GM23248 (cell line): ENCODE measurements at regions not wholly inside any gene's neighbourhood (a gene's known extent, or its start where the extent isn't known, plus 50 kb on each side); places are given as distances from the start of the nearest gene placed in this dataset.

Experiments used
- DNase-seq: peaks from one replicate; pipeline ENCODE4 v3.0.0-alpha.2; 2015
- H2AFZ ChIP-seq: fragments of 200-600 bp; sonication (generic); 2 replicates; pipeline ENCODE4 v1.6.1; 2016; ENCODE audit warnings: antibody characterized with exemption
- H3F3A ChIP-seq: fragments of 200-600 bp; sonication (generic); 2 replicates; pipeline ENCODE4 v1.6.1; 2016; ENCODE audit warnings: mild to moderate bottlenecking, antibody characterized with exemption, mixed run types; ENCODE audit not compliant: insufficient read depth
- H3K27ac ChIP-seq: fragments of 200-600 bp; sonication (generic); 2 replicates; pipeline ENCODE4 v1.5.1; 2016; ENCODE audit warnings: mild to moderate bottlenecking
- H3K27me3 ChIP-seq: fragments of 200-600 bp; sonication (generic); replicated peaks from 2 replicates; pipeline ENCODE4 v1.6.1; 2016; ENCODE audit warnings: mild to moderate bottlenecking; ENCODE audit not compliant: insufficient read depth
- H3K36me3 ChIP-seq: fragments of 200-600 bp; sonication (generic); 2 replicates; pipeline ENCODE4 v1.6.1; 2016; ENCODE audit warnings: low read depth, mild to moderate bottlenecking
- H3K4me1 ChIP-seq: fragments of 200-600 bp; sonication (generic); 2 replicates; pipeline ENCODE4 v1.6.1; 2016; ENCODE audit warnings: mild to moderate bottlenecking; ENCODE audit not compliant: insufficient read depth
- H3K4me2 ChIP-seq: fragments of 200-600 bp; sonication (generic); one replicate; pipeline ENCODE4 v1.6.1; 2016; ENCODE audit warnings: mild to moderate bottlenecking; ENCODE audit not compliant: unreplicated experiment
- H3K4me3 ChIP-seq: fragments of 200-600 bp; sonication (generic); 2 replicates; pipeline ENCODE4 v1.5.1; 2016; ENCODE audit warnings: mild to moderate bottlenecking
- H3K79me2 ChIP-seq: fragments of 200-600 bp; sonication (generic); 2 replicates; pipeline ENCODE4 v1.6.1; 2016; ENCODE audit warnings: mild to moderate bottlenecking; ENCODE audit not compliant: insufficient read depth
- H3K9ac ChIP-seq: fragments of 200-600 bp; sonication (generic); 2 replicates; pipeline ENCODE4 v1.6.1; 2016; ENCODE audit warnings: mild to moderate bottlenecking
- H3K9me2 ChIP-seq: fragments of 200-600 bp; sonication (generic); 2 replicates; pipeline ENCODE4 v1.6.1; 2016; ENCODE audit warnings: mixed run types, mild to moderate bottlenecking, moderate library complexity; ENCODE audit not compliant: insufficient read depth
- H3K9me3 ChIP-seq: fragments of 200-600 bp; sonication (generic); one replicate; pipeline ENCODE4 v1.6.1; 2017; ENCODE audit warnings: low read depth
- H4K20me1 ChIP-seq: fragments of 200-600 bp; sonication (generic); 2 replicates; pipeline ENCODE4 v1.6.0; 2016; ENCODE audit not compliant: insufficient read depth
- EZH2 ChIP-seq: fragments of 200-600 bp; sonication (generic); IDR thresholded peaks from 2 replicates; pipeline ENCODE4 v1.6.1; 2018; ENCODE audit warnings: antibody characterized with exemption, mild to moderate bottlenecking; ENCODE audit not compliant: insufficient read depth, poor library complexity, severe bottlenecking
- EZH2phosphoT487 ChIP-seq: fragments of 200-600 bp; sonication (generic); IDR thresholded peaks from 2 replicates; pipeline ENCODE4 v1.6.1; 2018; ENCODE audit warnings: antibody characterized with exemption, moderate library complexity, mild to moderate bottlenecking, low read depth; ENCODE audit not compliant: insufficient read depth
- WGBS, 2 experiments: methylation state at CpG; one replicate each; pipeline ENCODE4 v1.1.6; 2015 to 2017; ENCODE audit warnings: low lambda C conversion rate in 2 of 2, low coverage in 1 of 2; ENCODE audit errors: missing lambda C conversion rate in 2 of 2; 5-methylcytosine and 5-hydroxymethylcytosine counted together
- in situ Hi-C: fragments of 300-500 bp; cut with MboI; formaldehyde crosslinking; loops from 2 replicates; pipeline ENCODE4 v1.15.0; 2020

DNA sequence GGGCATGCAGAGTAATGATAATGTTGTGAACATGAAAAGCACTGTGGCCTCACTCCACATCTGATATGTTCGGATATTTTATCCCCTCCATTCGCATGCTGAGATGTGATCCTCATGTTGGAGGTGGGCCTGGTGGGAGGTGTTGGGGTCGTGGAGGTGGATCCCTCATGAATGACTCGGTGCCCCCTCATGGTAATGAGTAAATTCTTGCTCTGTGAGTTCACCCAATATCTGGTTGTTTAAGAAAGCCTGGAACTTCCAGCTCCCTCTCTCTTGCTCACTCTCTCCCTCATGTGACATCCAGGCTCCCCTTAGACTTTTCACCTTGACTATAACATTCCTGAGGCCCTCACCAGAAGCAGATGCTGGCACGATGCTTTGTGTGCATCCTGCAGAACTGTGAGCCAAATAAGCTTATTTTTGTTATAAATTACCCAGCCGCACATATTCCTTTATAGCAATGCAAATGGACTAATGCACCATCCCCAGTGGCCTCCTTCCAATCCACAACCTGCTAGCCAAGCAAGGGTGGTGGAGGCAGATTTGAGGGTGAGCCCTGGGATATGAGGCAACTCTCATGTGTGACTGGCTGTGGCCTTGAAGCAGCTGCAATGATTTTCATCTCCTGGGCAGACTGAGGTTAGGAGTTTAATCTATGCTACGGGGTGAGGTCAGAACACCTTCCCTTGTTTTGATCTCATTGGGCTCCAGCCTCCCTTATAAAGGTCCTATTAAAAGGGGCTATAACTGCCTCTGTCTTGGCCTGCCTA is 276.5 kb downstream of the ETS1 start:
- in situ Hi-C loops: no loop called here
- H3K9me2 ChIP-seq: no peaks in the 10 kb centered on the region
- no peaks in the 10 kb centered on the region for H3K9me3 ChIP-seq
- no peaks in the 10 kb centered on the region for H3K27me3 ChIP-seq
- H3K4me2 ChIP-seq: no peak overlapping the region
- no peaks in the 10 kb centered on the region for H3F3A ChIP-seq
- no peak overlapping the region for H3K27ac ChIP-seq
- H2AFZ ChIP-seq: no peak overlapping the region
- H3K4me1 ChIP-seq: no peaks in the 10 kb centered on the region
- 75 to 76% methylated on average over 7 of the region's 7 CpGs for WGBS, 2 experiments
- no peak overlapping the region for H3K4me3 ChIP-seq
- H3K79me2 ChIP-seq: no peaks in the 10 kb centered on the region
- DNase-seq: no peak
- no peaks in the 10 kb centered on the region for H3K36me3 ChIP-seq
- no peak for TF ChIP-seq EZH2phosphoT487
- no peak for TF ChIP-seq EZH2
- no peak overlapping the region for H3K9ac ChIP-seq
- H4K20me1 ChIP-seq: no peaks in the 10 kb centered on the region

DNA sequence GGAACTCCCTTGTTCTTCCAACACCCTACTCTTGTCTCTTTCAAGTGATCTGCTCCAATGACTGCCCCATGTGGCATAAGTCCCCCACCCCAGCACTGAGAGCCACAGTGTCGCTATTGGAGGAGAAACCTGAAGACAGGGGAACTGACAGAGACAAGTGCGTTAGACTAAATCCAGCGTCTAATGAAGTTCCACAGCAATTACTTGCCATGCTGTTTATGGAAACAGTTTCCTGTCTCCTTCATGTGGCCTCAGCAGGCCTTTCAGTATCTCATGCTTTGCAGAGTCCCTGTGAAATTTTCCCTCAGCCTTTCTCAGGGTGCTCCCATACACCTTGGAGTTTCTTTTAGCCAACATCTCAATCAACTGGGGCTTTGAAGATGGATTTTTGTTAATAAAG is 277.4 kb downstream of the ETS1 start:
- Histone ChIP-seq H3K79me2 (no peaks in the 10 kb centered on the region), H2AFZ (no peak overlapping the region), H4K20me1 (no peaks in the 10 kb centered on the region), H3K9me2 (no peaks in the 10 kb centered on the region), H3K9me3 (no peaks in the 10 kb centered on the region), H3K36me3 (no peaks in the 10 kb centered on the region), H3K27me3 (no peaks in the 10 kb centered on the region), H3F3A (no peaks in the 10 kb centered on the region), H3K4me2 (no peak overlapping the region), H3K4me1 (no peaks in the 10 kb centered on the region), H3K9ac (no peak overlapping the region), H3K4me3 (no peak overlapping the region), H3K27ac (no peak overlapping the region)
- TF ChIP-seq EZH2 (no peak), EZH2phosphoT487 (no peak)
- in situ Hi-C loops: no loop called here
- 76 to 81% methylated on average over 3 of the region's 3 CpGs for WGBS, 2 experiments
- DNase-seq: no peak

DNA sequence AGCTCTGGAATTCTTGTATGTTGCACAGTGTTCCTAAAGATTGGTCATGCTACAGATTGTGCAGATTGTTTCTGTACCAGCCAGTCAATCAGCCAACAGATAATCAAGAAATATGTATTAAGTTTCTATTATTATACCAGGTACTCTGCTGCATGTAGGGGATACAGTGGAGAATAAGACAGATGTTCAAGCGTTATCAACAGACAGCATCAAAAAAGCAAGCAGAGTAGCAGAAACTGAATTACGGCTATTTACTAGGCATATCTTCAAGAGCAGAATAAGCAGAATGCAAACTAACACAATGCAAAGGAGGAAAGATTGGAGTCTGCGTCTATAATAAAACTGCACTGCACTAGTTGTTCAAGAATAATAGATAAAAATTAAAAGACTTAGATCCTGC is 278.6 kb downstream of the ETS1 start:
- H3K4me3 ChIP-seq: no peak overlapping the region
- DNase-seq: no peak
- H3K36me3 ChIP-seq: no peaks in the 10 kb centered on the region
- no peak overlapping the region for H2AFZ ChIP-seq
- H3K79me2 ChIP-seq: no peaks in the 10 kb centered on the region
- no peaks in the 10 kb centered on the region for H3F3A ChIP-seq
- H4K20me1 ChIP-seq: no peaks in the 10 kb centered on the region
- in situ Hi-C loops: no loop called here
- H3K27me3 ChIP-seq: no peaks in the 10 kb centered on the region
- H3K9me2 ChIP-seq: no peaks in the 10 kb centered on the region
- no peak overlapping the region for H3K9ac ChIP-seq
- H3K27ac ChIP-seq: no peak overlapping the region
- 75% methylated on average over 3 of the region's 3 CpGs for WGBS, 2 experiments
- no peak for TF ChIP-seq EZH2
- TF ChIP-seq EZH2phosphoT487: no peak
- no peaks in the 10 kb centered on the region for H3K9me3 ChIP-seq
- no peak overlapping the region for H3K4me2 ChIP-seq
- H3K4me1 ChIP-seq: no peaks in the 10 kb centered on the region

DNA sequence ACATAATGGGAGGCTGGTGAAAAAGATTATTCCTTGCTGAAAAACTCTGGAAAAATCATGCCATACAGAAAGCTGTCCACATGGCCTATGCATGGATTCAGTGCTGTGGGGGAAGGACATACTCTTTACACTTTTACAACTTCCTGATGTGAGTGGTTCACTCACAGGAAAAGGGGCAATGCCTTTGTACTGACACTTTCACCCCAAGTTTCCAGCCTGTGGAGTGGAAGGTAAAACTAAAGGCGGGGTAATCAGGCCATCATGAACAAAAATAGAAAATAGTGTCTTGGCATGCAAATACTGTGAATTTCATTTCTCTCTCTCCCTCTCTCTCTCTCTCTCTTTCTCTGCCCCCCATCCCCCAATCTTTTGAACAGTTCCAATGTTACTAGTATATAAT is 281.8 kb downstream of the ETS1 start:
- no peaks in the 10 kb centered on the region for H3K36me3 ChIP-seq
- H3K4me2 ChIP-seq: no peak overlapping the region
- H3K9me2 ChIP-seq: no peaks in the 10 kb centered on the region
- 97 to 100% methylated on average over 1 of the region's 1 CpG for WGBS, 2 experiments
- no peak overlapping the region for H3K9ac ChIP-seq
- no peaks in the 10 kb centered on the region for H3K4me1 ChIP-seq
- no peaks in the 10 kb centered on the region for H3K9me3 ChIP-seq
- no peak overlapping the region for H3K4me3 ChIP-seq
- DNase-seq: no peak
- no peaks in the 10 kb centered on the region for H3F3A ChIP-seq
- H3K27me3 ChIP-seq: no peaks in the 10 kb centered on the region
- no peaks in the 10 kb centered on the region for H3K79me2 ChIP-seq
- no peak overlapping the region for H2AFZ ChIP-seq
- no peak overlapping the region for H3K27ac ChIP-seq
- in situ Hi-C loops: no loop called here
- H4K20me1 ChIP-seq: no peaks in the 10 kb centered on the region
- no peak for TF ChIP-seq EZH2
- TF ChIP-seq EZH2phosphoT487: no peak
